Prostate gland (tissue), 2 donors: ENCODE measurements at regions not wholly inside any gene's neighbourhood (a gene's known extent, or its start where the extent isn't known, plus 50 kb on each side); places are given as distances from the start of the nearest gene placed in this dataset.

Source experiments
- DNase-seq: peaks from one replicate; pipeline ENCODE4 v3.0.0-alpha.2; 2019; ENCODE audit warnings: low spot score
- H3K27ac ChIP-seq, 2 donors: fragments of 200-600 bp; sonication (generic); 2 replicates each; pipeline ENCODE4 v1.5.1; 2017 to 2019
- H3K27me3 ChIP-seq: fragments of 200-600 bp; sonication (generic); replicated peaks from 2 replicates; pipeline ENCODE4 v1.5.1; 2019; ENCODE audit not compliant: insufficient read depth
- H3K36me3 ChIP-seq, 2 donors: fragments of 200-600 bp; sonication (generic); 1 replicate in 1 of 2; 2 replicates in 1 of 2; pipeline versions ENCODE4 v1.5.1 to v1.8.1; 2017 to 2019
- H3K4me1 ChIP-seq: fragments of 200-600 bp; sonication (generic); replicated peaks from 2 replicates; pipeline ENCODE4 v1.5.1; 2019
- H3K4me3 ChIP-seq, 2 donors: fragments of 200-600 bp; sonication (generic); 2 replicates each; pipeline ENCODE4 v1.5.1; 2017 to 2019
- H3K9me3 ChIP-seq: fragments of 200-600 bp; sonication (generic); 2 replicates; pipeline ENCODE4 v1.5.1; 2017
- POLR2A ChIP-seq: fragments of 450-650 bp; IDR thresholded peaks from one replicate; pipeline ENCODE4 v1.6.1; 2016; ENCODE audit warnings: antibody characterized with exemption, mild to moderate bottlenecking
- POLR2AphosphoS5 ChIP-seq: sonication (generic); formaldehyde crosslinking; IDR thresholded peaks from one replicate; pipeline ENCODE4 v1.6.1; 2017; ENCODE audit warnings: antibody characterized with exemption
- WGBS: methylation state at CpG from one replicate; pipeline ENCODE4 v1.1.5; 2018; 5-methylcytosine and 5-hydroxymethylcytosine counted together
- intact Hi-C: fragments of 100-400 bp; cut with DNase I; formaldehyde crosslinking; loops from one replicate; pipeline ENCODE4 v1.14.2; 2022
- TF ChIP-seq, protein P1 (sequence below), 4 experiments: fragments of 200-600 bp in 2 of 4; fragments of 450-650 bp in 2 of 4; sonication (generic) in 2 of 4; IDR thresholded peaks; 1 replicate in 3 of 4; 2 replicates in 1 of 4; pipeline ENCODE4 v1.5.1; 2016 to 2019; ENCODE audit warnings: antibody characterized with exemption in 4 of 4, mild to moderate bottlenecking in 2 of 4, moderate library complexity in 2 of 4

DNA sequence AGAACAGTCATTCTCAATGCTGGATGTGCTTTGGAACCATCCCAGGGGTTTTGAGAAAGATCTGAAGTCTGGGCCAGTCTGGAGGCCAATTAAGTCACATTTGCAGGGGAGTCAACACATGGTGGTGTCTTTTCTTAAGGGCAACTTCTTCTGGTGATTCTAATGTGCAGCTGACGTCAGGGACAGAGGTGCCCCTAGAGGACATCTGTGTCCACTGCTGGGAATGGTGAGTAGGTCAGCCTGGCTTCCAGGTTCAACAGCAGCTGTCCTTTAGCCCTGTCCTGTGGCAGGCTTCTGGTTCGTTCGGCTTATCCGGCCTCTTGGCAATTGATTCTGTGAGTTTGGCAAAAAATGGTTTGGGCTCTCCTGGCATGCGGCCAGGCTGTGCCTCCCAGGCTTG is 269.7 kb upstream of the HABP2 start:
- DNase-seq, result no peak
- WGBS, result 86% methylated on average over 5 of the region's 5 CpGs
- no peaks in the 10 kb centered on the region for H3K4me1 ChIP-seq
- H3K27ac ChIP-seq, result no peak overlapping the region
- H3K9me3 ChIP-seq, result no peaks in the 10 kb centered on the region
- no peak for TF ChIP-seq POLR2A
- TF ChIP-seq, protein P1, sequence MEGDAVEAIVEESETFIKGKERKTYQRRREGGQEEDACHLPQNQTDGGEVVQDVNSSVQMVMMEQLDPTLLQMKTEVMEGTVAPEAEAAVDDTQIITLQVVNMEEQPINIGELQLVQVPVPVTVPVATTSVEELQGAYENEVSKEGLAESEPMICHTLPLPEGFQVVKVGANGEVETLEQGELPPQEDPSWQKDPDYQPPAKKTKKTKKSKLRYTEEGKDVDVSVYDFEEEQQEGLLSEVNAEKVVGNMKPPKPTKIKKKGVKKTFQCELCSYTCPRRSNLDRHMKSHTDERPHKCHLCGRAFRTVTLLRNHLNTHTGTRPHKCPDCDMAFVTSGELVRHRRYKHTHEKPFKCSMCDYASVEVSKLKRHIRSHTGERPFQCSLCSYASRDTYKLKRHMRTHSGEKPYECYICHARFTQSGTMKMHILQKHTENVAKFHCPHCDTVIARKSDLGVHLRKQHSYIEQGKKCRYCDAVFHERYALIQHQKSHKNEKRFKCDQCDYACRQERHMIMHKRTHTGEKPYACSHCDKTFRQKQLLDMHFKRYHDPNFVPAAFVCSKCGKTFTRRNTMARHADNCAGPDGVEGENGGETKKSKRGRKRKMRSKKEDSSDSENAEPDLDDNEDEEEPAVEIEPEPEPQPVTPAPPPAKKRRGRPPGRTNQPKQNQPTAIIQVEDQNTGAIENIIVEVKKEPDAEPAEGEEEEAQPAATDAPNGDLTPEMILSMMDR (IDR thresholded peaks at IDR 0.05), result no peak
- no peak for TF ChIP-seq POLR2AphosphoS5
- H3K27me3 ChIP-seq, result no peaks in the 10 kb centered on the region
- intact Hi-C loops, result no loop called here
- H3K36me3 ChIP-seq, result no peaks in the 10 kb centered on the region
- no peak overlapping the region for H3K4me3 ChIP-seq

GRCh38 chr10:113284635-113285034 is 268.2 kb upstream of the HABP2 start:
- H3K4me3 ChIP-seq, result no peak overlapping the region
- intact Hi-C loops, result no loop called here
- no peaks in the 10 kb centered on the region for H3K27me3 ChIP-seq
- DNase-seq, result no peak
- no peaks in the 10 kb centered on the region for H3K9me3 ChIP-seq
- H3K27ac ChIP-seq, result no peak overlapping the region
- no peaks in the 10 kb centered on the region for H3K4me1 ChIP-seq
- 100% methylated on average over 4 of the region's 4 CpGs for whole genome bisulfite sequencing
- no peaks in the 10 kb centered on the region for H3K36me3 ChIP-seq
- no peak for TF ChIP-seq POLR2AphosphoS5

DNA sequence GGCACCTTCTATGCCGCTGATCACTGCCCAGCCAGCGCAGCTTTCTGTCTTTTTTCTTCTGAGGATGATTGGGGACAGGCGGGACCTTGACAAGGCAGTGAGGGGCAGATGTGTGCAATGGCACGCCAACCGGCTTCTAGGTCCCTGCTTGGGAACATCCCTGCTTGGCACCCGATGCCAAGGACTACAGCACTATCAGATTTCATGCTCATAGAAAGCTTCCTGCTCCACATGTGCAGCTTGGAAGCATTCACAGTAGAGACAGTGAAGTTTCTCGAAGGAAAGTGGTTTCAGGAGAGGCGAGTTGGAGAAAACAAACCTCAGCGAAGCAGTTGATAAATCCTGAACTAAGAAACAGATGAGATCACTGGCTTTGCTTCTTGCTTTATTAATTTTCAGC is 267.5 kb upstream of the HABP2 start:
- no peak overlapping the region for H3K27ac ChIP-seq
- intact Hi-C loops, result no loop called here
- 41% methylated on average over 9 of the region's 9 CpGs for WGBS

GRCh38 chr10:113287592-113287991 is 265.3 kb upstream of the HABP2 start:
- H3K9me3 ChIP-seq, result no peaks in the 10 kb centered on the region
- DNase-seq, result no peak
- no peak overlapping the region for H3K4me3 ChIP-seq
- intact Hi-C loops, result no loop called here
- H3K27ac ChIP-seq, result no peak overlapping the region
- no peaks in the 10 kb centered on the region for H3K36me3 ChIP-seq
- TF ChIP-seq POLR2AphosphoS5 (no peak), POLR2A (no peak)
- TF ChIP-seq, protein P1 (IDR thresholded peaks at IDR 0.05), result no peak
- H3K4me1 ChIP-seq, result no peaks in the 10 kb centered on the region
- H3K27me3 ChIP-seq, result no peaks in the 10 kb centered on the region

More for the DNA sequence above, 267.5 kb upstream of the HABP2 start:
- Histone ChIP-seq H3K27me3 (no peaks in the 10 kb centered on the region), H3K4me1 (no peaks in the 10 kb centered on the region), H3K36me3 (no peaks in the 10 kb centered on the region), H3K4me3 (no peak overlapping the region), H3K9me3 (no peaks in the 10 kb centered on the region)
- TF ChIP-seq POLR2AphosphoS5, result no peak
- TF ChIP-seq, protein P1 (IDR thresholded peaks at IDR 0.05), result no peak
- no peak for TF ChIP-seq POLR2A
- no peak for DNase-seq

GRCh38 chr10:113290137-113290536 is 262.7 kb upstream of the HABP2 start:
- no peak for TF ChIP-seq POLR2AphosphoS5
- TF ChIP-seq, protein P1 (IDR thresholded peaks at IDR 0.05), result no peak
- no peak for TF ChIP-seq POLR2A
- Histone ChIP-seq H3K27ac (no peak overlapping the region), H3K9me3 (no peaks in the 10 kb centered on the region), H3K36me3 (no peaks in the 10 kb centered on the region), H3K4me1 (no peaks in the 10 kb centered on the region), H3K4me3 (no peak overlapping the region), H3K27me3 (no peaks in the 10 kb centered on the region)
- 100% methylated on average over 1 of the region's 1 CpG for WGBS
- DNase-seq, result no peak
- intact Hi-C loops, result no loop called here
